IgD-negative memory B cell (primary cell): ENCODE measurements at regions not wholly inside any gene's neighbourhood (a gene's known extent, or its start where the extent isn't known, plus 50 kb on each side); places are given as distances from the start of the nearest gene placed in this dataset.
"Not testable (repeated sequence)": the region's sequence is repeated elsewhere in the genome, so short reads cannot be mapped to it uniquely, and the experiment has no call there.

Experiments
- H3K27ac Mint-ChIP-seq, 3 donors: one replicate each; pipeline ENCODE4 v1.8.0; 2020 to 2022; ENCODE audit warnings: mild to moderate bottlenecking in 3 of 3, mixed read lengths in 3 of 3, moderate library complexity in 1 of 3
- H3K27me3 Mint-ChIP-seq: one replicate; pipeline ENCODE4 v1.8.0; 2021; ENCODE audit warnings: mixed read lengths
- H3K36me3 Mint-ChIP-seq: one replicate; pipeline ENCODE4 v1.8.0; 2020; ENCODE audit warnings: mild to moderate bottlenecking, mixed read lengths
- H3K4me1 Mint-ChIP-seq, 3 donors: one replicate each; pipeline ENCODE4 v1.8.0; 2020 to 2022; ENCODE audit warnings: mixed read lengths in 3 of 3, mild to moderate bottlenecking in 1 of 3
- H3K4me3 Mint-ChIP-seq, 4 donors: one replicate each; pipeline ENCODE4 v1.8.0; 2020 to 2022; ENCODE audit warnings: mild to moderate bottlenecking in 4 of 4, mixed read lengths in 4 of 4, moderate library complexity in 3 of 4
- H3K9me3 Mint-ChIP-seq, 3 donors: one replicate each; pipeline ENCODE4 v1.8.0; 2020 to 2021; ENCODE audit warnings: mixed read lengths in 3 of 3, mild to moderate bottlenecking in 1 of 3

DNA sequence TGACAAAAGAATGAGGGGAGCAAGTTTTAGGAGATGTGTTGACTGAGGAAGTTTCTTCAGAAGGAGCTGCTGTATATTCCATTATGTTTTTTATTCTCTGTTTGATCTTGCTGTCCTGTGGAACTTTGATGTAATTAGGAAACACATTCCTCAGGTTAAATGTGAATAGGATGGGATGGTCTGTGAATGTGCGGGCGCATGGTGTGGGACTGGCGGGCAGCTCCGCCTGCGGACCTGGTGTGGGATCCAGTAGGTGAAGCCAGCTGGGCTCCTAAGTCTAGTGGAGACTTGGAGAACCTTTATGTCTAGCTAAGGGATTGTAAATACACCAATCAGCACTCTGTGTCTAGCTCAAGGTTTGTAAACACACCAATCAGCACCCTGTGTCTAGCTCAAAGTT, 344.3 kb downstream of the PTTG2 start:
- H3K27me3 Mint-ChIP-seq, H3K27ac Mint-ChIP-seq, H3K36me3 Mint-ChIP-seq, H3K4me3 Mint-ChIP-seq: not testable (repeated sequence)
- peaks cover 16 to 26% (median 20%) of the 10 kb centered on the region in 3 donors for H3K4me1 Mint-ChIP-seq
- H3K9me3 Mint-ChIP-seq, result peaks cover 13 to 24% (median 14%) of the 10 kb centered on the region in 3 donors

DNA sequence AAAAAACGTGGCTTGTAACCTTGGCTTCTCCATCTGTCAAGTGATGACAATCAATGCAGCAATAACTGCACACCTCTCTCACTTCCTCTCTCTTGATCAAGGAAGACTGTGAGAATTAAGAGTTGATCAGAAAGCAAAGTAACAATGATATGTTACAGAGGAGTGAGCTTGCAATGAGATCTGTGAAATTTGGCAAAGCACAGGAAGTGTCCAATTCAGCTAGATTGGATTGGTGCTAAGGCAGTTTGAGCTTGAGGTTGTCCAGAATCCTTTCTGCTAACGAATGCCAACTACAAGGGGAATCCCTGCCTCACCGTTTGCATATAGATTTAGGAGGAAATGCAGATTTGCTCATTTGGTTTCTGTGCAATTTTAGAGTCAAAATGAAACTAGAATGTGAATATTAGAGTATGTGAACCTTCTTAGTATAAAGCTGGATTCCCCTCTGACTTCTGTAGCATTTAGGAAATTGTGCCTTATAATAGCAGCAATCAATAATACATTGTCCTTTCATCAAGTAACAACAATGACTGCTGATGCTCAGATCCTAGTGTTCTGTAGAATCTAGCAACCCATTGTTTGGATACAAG, 346.4 kb downstream of the PTTG2 start:
- Mint-ChIP-seq H3K27me3 (no peaks in the 10 kb centered on the region), H3K4me3 (peak overlapping the region; percentile 25 to 81 (median 56)), H3K36me3 (peaks cover 4% of the 10 kb centered on the region), H3K9me3 (peaks cover 7 to 11% (median 10%) of the 10 kb centered on the region in 3 donors), H3K4me1 (peaks cover 31 to 43% (median 34%) of the 10 kb centered on the region in 3 donors), H3K27ac (peak overlapping the region; percentile 1 to 92 (median 49))

DNA sequence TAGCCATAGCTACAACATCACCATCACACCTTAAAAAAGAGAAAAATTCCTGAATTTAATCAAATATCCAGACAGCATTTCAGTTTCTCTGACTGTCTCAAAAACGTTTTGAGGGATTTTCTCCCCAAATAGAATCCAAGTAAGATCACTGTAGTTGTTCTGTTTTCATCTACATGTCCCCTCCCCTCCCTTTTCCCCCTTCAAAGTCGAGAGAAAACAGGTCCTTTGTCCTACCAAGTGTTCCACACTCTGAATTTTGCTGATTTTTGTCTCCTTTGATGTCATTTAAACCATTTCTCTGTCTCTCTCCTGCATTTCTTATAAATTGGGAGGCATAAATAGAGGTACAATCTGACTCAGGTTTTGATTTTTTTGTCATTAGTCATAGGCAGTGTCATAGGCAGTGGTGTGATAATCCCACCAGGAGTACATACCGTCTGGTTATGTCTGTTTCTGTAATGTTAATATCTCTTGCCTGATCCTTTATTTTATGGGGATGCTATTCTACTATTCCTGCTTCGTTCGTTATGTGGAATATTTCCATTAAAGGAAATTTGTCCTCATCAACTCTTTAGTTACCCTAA, 348.6 kb downstream of the PTTG2 start:
- Mint-ChIP-seq H3K4me1 (peaks cover 31 to 44% (median 34%) of the 10 kb centered on the region in 3 donors), H3K36me3 (peaks cover 1% of the 10 kb centered on the region), H3K27ac (peak overlapping the region in 1 of 3 donors; percentile 3), H3K9me3 (peaks cover 0 to 6% (median 2%) of the 10 kb centered on the region in 3 donors), H3K4me3 (no peak overlapping the region), H3K27me3 (no peaks in the 10 kb centered on the region)

DNA sequence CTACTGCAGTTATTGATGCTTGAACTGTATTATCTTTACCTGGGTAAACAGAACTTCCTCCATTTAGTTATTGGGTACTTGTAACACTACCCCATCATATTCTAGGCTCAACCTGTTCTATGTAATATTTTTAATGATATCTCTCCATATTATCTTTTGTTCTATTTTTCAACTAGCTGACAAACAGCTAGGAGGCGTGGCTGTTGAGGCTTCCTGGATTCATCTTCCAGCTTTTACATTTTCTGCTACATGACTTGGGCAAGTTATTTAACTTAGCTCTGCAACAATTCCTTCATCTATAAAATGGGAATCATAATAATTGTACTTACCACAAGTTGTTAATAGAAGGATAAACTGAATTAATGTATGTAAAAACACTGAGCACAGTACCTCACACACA, 349.3 kb downstream of the PTTG2 start:
- Mint-ChIP-seq H3K4me1 (peaks cover 31 to 44% (median 34%) of the 10 kb centered on the region in 3 donors), H3K27me3 (no peaks in the 10 kb centered on the region), H3K36me3 (peaks cover 1% of the 10 kb centered on the region), H3K9me3 (peaks cover 0 to 3% (median 2%) of the 10 kb centered on the region in 3 donors), H3K4me3 (peak overlapping the region in 1 of 4 donors; percentile 83), H3K27ac (no peak overlapping the region)

DNA sequence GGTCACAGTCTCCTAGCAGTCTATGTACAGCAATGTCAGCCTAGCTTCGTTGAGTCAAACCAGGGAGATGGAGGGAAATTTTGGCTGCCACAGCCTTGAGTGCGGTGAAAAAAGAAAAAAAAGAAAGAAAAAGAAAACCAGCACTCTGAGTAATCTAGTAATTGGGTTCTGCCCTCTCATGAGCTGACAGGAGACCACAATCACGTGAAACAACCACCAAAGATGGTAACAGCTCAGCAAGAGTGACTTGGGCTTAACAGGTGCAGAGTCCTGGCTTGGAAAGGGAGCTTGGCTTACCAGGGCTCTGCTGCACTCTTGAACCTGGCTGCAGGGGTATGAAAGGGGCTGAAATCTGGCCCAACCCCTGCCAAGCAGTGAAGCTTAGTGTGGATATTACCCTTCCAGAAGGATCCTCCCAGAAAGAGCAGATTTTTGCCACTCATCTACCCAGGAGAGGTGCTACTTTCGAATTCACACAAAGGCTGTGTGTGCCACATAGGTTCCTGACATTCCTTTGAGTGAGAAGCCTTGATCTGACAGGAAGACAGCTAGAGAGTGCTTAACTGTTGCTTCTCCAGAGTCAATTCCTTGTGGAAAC, 350.3 kb downstream of the PTTG2 start:
- peaks cover 0 to 3% (median 2%) of the 10 kb centered on the region in 3 donors for H3K9me3 Mint-ChIP-seq
- peaks cover 31 to 44% (median 34%) of the 10 kb centered on the region in 3 donors for H3K4me1 Mint-ChIP-seq
- H3K27me3 Mint-ChIP-seq, result no peaks in the 10 kb centered on the region

DNA sequence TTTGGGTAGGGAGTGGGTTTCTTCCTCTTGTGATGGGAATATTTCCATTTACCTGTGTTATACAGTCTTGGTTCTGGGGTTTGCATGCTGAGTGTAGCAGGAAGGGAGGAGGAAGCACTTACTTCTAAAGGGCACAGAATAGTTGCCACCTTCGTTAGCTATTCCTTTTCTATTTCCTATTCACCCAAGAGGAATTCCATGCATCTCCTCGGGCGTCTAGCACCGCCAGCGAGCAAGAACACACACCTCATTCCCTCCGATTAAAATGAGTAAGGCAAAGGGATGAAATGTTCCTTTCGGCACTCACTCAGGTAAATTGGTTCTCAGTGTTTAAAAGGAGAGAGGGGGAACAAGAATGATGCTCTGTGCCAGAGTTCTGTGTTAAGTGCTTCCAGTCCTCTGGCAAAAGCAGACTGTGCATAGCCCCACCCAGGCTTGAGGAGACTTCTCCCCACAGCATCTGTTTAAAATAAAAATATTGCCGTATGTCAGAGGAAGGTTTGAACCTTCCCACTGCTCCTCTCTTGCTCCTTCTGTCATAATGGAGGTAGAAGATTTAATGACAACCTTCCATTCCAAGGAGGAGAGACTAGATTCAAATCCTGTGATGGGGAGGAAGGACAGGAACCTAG, 351.4 kb downstream of the PTTG2 start:
- Mint-ChIP-seq H3K36me3 (peaks cover 1% of the 10 kb centered on the region), H3K4me3 (peak overlapping the region in 1 of 4 donors; percentile 32), H3K4me1 (peaks cover 25 to 38% (median 26%) of the 10 kb centered on the region in 3 donors), H3K27ac (peak overlapping the region in 1 of 3 donors; percentile 75), H3K27me3 (no peaks in the 10 kb centered on the region), H3K9me3 (peaks cover 0 to 3% (median 2%) of the 10 kb centered on the region in 3 donors)

More for the DNA sequence above, 350.3 kb downstream of the PTTG2 start:
- peaks cover 1% of the 10 kb centered on the region for H3K36me3 Mint-ChIP-seq
- H3K27ac Mint-ChIP-seq, result peak overlapping the region; percentile 75 to 83 (median 79)
- H3K4me3 Mint-ChIP-seq, result peak overlapping the region; percentile 54 to 83 (median 58)

DNA sequence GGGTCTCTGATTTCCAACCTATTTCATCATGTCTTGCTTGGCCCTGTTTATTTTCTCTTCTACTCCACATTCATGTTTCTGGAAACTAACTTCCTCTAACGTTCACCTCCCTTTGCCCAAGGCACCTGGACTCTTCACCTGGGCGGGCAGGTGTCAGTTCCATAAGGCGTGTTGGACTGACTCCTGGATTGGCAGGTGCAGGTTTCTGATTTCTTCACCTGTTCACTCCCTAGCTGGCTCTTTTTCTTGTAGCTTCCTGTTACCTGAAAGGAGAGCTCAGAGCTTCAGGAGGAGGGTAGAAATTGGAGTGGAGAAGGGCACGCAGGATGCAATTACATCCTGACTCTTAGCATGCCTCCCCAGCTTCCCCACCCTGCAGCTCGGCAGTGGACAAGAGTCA, 350.8 kb upstream of the KLF3 start:
- peaks cover 1% of the 10 kb centered on the region for H3K36me3 Mint-ChIP-seq
- no peak overlapping the region for H3K4me3 Mint-ChIP-seq
- no peaks in the 10 kb centered on the region for H3K27me3 Mint-ChIP-seq
- H3K4me1 Mint-ChIP-seq, result peaks cover 18 to 28% (median 22%) of the 10 kb centered on the region in 3 donors
- H3K27ac Mint-ChIP-seq, result no peak overlapping the region
- H3K9me3 Mint-ChIP-seq, result peaks cover 0 to 3% (median 2%) of the 10 kb centered on the region in 3 donors

DNA sequence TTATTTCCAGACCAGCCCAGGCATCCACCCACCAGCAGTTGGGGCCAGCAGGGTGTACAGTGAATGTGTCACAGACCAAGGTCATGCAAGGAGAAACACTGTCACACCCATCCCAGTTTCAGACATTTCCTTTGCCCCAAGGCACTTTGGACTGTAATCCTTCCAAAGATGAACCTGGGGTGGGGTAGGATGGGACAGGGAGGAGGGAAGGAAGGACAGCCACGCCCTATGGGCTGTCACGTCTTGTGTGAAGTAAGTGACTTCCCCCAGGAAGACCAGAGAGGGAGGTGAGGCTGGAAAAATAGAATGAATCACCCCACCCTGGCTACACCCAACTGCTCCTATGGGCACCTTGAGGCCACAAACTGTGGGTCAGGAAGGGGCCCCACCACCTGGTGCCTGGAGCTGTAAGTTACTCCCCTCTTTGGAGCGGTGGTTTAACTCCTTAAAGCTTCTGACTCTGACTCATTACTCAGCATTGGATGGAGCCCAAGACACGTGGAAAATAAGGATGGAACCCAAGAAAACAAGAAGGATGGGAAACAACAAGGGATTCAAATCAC, 349.9 kb upstream of the KLF3 start:
- no peaks in the 10 kb centered on the region for H3K27me3 Mint-ChIP-seq
- peaks cover 20 to 32% (median 25%) of the 10 kb centered on the region in 3 donors for H3K4me1 Mint-ChIP-seq
- peaks cover 1% of the 10 kb centered on the region for H3K36me3 Mint-ChIP-seq
- peaks cover 0 to 3% (median 2%) of the 10 kb centered on the region in 3 donors for H3K9me3 Mint-ChIP-seq
- no peak overlapping the region for H3K4me3 Mint-ChIP-seq
- H3K27ac Mint-ChIP-seq, result no peak overlapping the region

DNA sequence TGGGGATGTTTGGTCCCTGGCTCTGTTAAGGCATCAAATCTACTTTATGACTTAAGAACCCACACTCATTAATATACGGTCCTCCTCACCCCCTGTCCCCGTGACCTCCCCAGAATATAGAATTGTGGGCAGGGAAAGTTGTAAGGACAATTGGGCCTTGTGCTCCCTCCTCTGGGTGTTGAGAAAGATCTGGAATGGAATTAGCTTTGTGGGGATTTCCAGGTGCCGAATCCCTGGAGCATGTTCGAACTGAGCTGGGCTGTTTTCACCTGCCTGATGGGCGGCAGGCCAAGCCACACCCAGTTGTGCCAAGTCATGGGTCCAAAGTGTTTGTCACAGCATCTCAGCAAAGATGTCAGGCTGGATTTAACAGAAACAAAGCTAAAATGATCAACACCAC, 349.3 kb upstream of the KLF3 start:
- H3K4me3 Mint-ChIP-seq, result no peak overlapping the region
- no peak overlapping the region for H3K27ac Mint-ChIP-seq
- peaks cover 0 to 3% (median 2%) of the 10 kb centered on the region in 3 donors for H3K9me3 Mint-ChIP-seq
- H3K27me3 Mint-ChIP-seq, result no peaks in the 10 kb centered on the region
- H3K36me3 Mint-ChIP-seq, result peaks cover 1% of the 10 kb centered on the region
- H3K4me1 Mint-ChIP-seq, result peaks cover 25 to 33% (median 31%) of the 10 kb centered on the region in 3 donors

DNA sequence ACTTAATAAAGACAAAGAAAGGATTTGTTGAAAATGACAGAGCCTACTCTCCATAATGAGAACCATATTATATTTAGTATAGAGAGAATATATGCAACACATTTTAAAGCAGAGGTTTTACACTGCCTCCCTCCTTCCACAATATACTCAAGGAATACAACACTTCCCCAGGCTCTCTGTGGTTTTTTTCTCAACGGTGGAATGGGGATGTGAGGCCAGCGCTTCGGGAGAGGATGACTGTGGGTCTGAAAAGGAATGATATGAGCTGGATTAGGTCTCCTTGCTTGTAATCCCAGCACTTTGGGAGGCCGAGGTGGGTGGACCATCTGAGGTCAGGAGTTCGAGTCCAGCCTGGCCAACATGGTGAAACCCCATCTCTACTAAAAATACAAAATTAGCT, 348.7 kb upstream of the KLF3 start:
- H3K27ac Mint-ChIP-seq, result peak overlapping the region in 2 of 3 donors; percentile 42 to 67
- peaks cover 1% of the 10 kb centered on the region for H3K36me3 Mint-ChIP-seq
- peaks cover 25 to 33% (median 32%) of the 10 kb centered on the region in 3 donors for H3K4me1 Mint-ChIP-seq
- H3K4me3 Mint-ChIP-seq, result no peak overlapping the region
- H3K27me3 Mint-ChIP-seq, result no peaks in the 10 kb centered on the region
- H3K9me3 Mint-ChIP-seq, result peaks cover 0 to 3% (median 2%) of the 10 kb centered on the region in 3 donors

DNA sequence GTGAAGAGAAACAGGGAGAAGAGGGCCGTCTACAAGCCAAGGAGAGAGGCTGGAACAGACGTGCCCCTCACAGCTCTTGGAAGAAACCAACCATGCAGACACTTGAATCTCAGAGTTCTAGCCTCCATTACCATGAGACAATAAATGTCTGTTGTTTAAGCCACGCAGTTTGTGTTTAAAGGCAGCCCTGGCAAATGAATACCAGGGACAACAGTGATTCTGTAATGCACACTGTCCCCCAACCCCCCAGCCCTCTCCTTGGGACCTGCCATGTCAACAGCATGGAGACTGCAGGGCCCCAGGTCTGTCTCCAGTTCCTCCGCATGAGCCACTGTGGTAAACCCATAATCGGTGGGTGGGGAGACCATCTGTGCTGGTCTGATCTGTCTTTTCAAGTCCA, 348.0 kb upstream of the KLF3 start:
- no peak overlapping the region for H3K27ac Mint-ChIP-seq
- H3K27me3 Mint-ChIP-seq, result no peaks in the 10 kb centered on the region
- no peak overlapping the region for H3K4me3 Mint-ChIP-seq
- peaks cover 23 to 29% (median 25%) of the 10 kb centered on the region in 3 donors for H3K4me1 Mint-ChIP-seq
- H3K36me3 Mint-ChIP-seq, result peaks cover 1% of the 10 kb centered on the region
- H3K9me3 Mint-ChIP-seq, result peaks cover 0 to 3% (median 2%) of the 10 kb centered on the region in 3 donors

DNA sequence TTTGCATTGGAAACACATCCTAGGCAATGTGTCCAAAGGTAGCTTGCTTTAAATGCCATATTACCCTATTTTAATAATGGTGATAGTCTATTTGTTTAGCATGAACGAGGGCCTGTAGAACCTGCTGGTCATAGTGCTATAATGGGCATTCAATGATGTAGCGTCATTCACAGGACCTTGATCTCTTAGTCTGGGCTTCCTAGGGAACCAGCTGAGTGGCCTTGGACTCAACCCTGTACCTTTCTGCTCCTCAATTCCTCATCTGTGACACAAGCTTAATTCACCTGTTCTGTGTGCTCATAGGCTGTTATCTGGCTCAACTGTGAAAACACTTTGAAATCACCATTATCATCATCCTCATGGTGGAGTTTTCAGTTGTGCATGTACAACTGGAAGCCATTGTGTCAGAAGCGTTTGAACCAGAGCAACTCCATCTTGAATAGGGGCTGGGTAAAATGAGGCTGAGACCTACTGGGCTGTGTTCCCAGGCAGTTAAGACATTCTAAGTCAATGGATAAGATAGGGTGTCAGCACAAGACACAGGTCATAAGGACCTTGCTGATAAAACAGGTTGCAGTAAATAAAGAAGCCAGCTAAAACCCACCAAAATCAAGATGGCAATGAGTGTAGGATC, 346.8 kb upstream of the KLF3 start:
- Mint-ChIP-seq H3K4me1 (peaks cover 21 to 24% (median 21%) of the 10 kb centered on the region in 3 donors), H3K36me3 (peaks cover 1% of the 10 kb centered on the region), H3K27me3 (no peaks in the 10 kb centered on the region), H3K9me3 (peaks cover 0 to 3% (median under 1%) of the 10 kb centered on the region in 3 donors), H3K27ac (no peak overlapping the region), H3K4me3 (peak overlapping the region in 2 of 4 donors; percentile 25 to 41)

DNA sequence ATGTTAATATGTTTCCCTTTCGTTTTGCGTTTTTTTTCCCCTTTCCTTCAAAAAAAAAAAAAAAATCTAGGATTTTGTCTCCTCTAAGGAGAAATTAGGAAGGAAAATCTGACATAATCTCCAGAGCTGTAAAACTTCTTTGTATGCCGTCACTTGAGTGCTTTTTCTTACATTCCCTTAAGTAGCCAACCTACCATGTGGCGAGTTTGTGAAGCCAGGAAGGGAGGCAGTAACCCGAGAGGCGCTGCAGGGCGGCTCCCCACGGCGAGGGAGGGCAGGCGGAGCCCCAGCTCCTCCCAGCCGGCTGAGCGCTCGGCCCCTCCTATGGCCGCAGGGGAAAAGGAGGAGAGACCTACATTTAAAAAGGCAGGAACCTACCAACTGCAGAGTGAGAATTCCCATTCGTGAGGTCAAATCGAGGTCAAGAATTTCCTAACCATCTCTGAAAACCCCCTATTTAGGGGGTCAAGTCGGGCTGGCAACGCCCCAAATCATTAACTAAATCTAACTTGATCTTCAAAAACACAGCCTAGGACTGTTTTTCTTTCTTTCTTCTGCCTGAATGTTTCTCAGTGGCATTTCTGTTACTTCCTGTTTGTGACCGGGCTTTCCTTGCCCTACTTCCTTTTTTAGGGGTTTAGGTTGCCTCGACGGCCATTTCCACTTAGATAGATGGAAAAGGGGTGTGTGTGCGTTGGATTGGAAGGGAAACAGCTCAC, 345.1 kb upstream of the KLF3 start:
- H3K27ac Mint-ChIP-seq, result peak overlapping the region; percentile 63 to 92 (median 89)
- H3K27me3 Mint-ChIP-seq, result no peaks in the 10 kb centered on the region
- H3K4me1 Mint-ChIP-seq, result peaks cover 21 to 27% (median 21%) of the 10 kb centered on the region in 3 donors
- H3K4me3 Mint-ChIP-seq, result peak overlapping the region; percentile 75 to 92 (median 88)
- no peaks in the 10 kb centered on the region for H3K36me3 Mint-ChIP-seq
- H3K9me3 Mint-ChIP-seq, result peaks cover 0 to under 1% (median 0%) of the 10 kb centered on the region in 3 donors
